ENCODE measurements at regions not wholly inside any gene's neighbourhood (a gene's known extent, or its start where the extent isn't known, plus 50 kb on each side); places are given as distances from the start of the nearest gene placed in this dataset.

DNA sequence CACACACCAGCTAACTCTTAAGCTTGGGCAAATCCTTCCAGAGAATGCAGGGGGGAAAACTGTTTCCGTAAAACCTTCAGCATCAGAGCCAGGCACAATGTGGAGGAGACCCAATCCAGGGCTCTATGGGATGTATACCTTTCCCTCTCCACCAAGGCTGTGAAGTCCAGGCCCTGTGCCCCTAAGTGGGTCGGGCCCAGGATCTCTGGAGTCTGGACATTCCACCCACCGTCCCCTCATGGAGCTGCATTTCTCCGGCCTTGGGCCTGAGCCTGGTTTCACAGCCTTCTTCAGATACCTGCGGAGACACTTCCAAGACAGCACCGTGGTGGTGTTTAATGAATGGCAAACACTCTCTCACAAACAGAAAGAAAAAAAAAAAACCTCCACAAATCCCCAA, 186.2 kb downstream of the URI1 start:
- TF ChIP-seq DPF2 (IDR thresholded peaks at IDR 0.05) (no peak), BRCA1 (IDR thresholded peaks at IDR 0.05; ENCODE audit: low read depth, low read length) (no peak), ATF7 (IDR thresholded peaks at IDR 0.05; ENCODE audit: low read depth) (no peak), CTCF (IDR thresholded peaks at IDR 0.05 in 2 of 3, conservative IDR thresholded peaks at IDR 0.05 in 1 of 3; ENCODE audit: control insufficient read depth in 2 of 3, extremely low read depth in 1 of 3, insufficient read depth in 1 of 3, low read depth in 3 of 3, low read length in 3 of 3) (no peak), TAF1 (IDR thresholded peaks at IDR 0.05; ENCODE audit: borderline replicate concordance, low read depth, low read length) (no peak), SMC3 (IDR thresholded peaks at IDR 0.05; ENCODE audit: borderline replicate concordance, low read length) (no peak), RCOR1 (conservative IDR thresholded peaks at IDR 0.05; ENCODE audit: low read depth, low read length) (no peak), KAT2A (conservative IDR thresholded peaks at IDR 0.05; ENCODE audit: control insufficient read depth, low read depth, low read length) (no peak), POLR2A (IDR thresholded peaks at IDR 0.05; ENCODE audit: low read depth, low read length) (no peak), EP300 (IDR thresholded peaks at IDR 0.05; ENCODE audit: borderline replicate concordance in 1 of 2, control insufficient read depth in 1 of 2, low read depth in 2 of 2, low read length in 2 of 2) (no peak), SRF (IDR thresholded peaks at IDR 0.05; ENCODE audit: low read depth in 2 of 2, low read length in 2 of 2) (no peak), EZH2 (IDR thresholded peaks at IDR 0.05; ENCODE audit: borderline replicate concordance, control insufficient read depth, low read depth, low read length) (no peak)
- TF ChIP-seq, protein P1, sequence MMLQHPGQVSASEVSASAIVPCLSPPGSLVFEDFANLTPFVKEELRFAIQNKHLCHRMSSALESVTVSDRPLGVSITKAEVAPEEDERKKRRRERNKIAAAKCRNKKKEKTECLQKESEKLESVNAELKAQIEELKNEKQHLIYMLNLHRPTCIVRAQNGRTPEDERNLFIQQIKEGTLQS (IDR thresholded peaks at IDR 0.05; ENCODE audit: borderline replicate concordance, extremely low read depth, low read depth, low read length): no peak
